H1 (cell line): ENCODE measurements at regions not wholly inside any gene's neighbourhood (a gene's known extent, or its start where the extent isn't known, plus 50 kb on each side); places are given as distances from the start of the nearest gene placed in this dataset.

Experiments used
- CTCF ChIA-PET: fragments of 300-600 bp; sonication (Branson Sonifier 250); formaldehyde crosslinking; loops from one replicate; lab custom pipeline; 2021; ENCODE audit not compliant: partially characterized antibody; lab: Charles Lee
- POLR2A ChIA-PET: fragments of 300-600 bp; sonication (Branson Sonifier 250); formaldehyde crosslinking; loops from one replicate; lab custom pipeline; 2021; ENCODE audit warnings: inconsistent platforms; ENCODE audit not compliant: partially characterized antibody; lab: Charles Lee
- DNase-seq, 2 experiments: peaks; one replicate each; pipeline versions ENCODE4 v3.0.0 to v3.0.0-alpha.2; 2010 to 2022; ENCODE audit warnings: low spot score in 2 of 2, low read depth in 1 of 2, mixed read lengths in 1 of 2
- FAIRE-seq: peaks from 2 replicates; lab custom pipeline; 2011; peaks lifted over from hg19 to GRCh38; lab: Jason Lieb, UNC
- H2AFZ ChIP-seq: 2 replicates; pipeline ENCODE4 v1.8.1; 2012; ENCODE audit warnings: low read length, inconsistent platforms
- H2AK5ac ChIP-seq: 2 replicates; pipeline ENCODE4 v1.6.1; 2013; ENCODE audit warnings: low read depth, low read length
- H2BK120ac ChIP-seq: replicated peaks from 2 replicates; pipeline ENCODE3; 2013; ENCODE audit warnings: low read depth, low read length, inconsistent platforms
- H2BK12ac ChIP-seq: 2 replicates; pipeline ENCODE4 v1.6.1; 2013; ENCODE audit warnings: low read depth, low read length
- H2BK15ac ChIP-seq: 2 replicates; pipeline ENCODE4 v1.6.1; 2013; ENCODE audit warnings: low read length
- H2BK20ac ChIP-seq: 2 replicates; pipeline ENCODE4 v1.6.1; 2013; ENCODE audit warnings: low read length
- H2BK5ac ChIP-seq: 2 replicates; pipeline ENCODE4 v1.6.1; 2013; ENCODE audit warnings: low read depth, low read length
- H3K14ac ChIP-seq: 2 replicates; pipeline ENCODE4 v1.6.1; 2013; ENCODE audit warnings: inconsistent platforms; ENCODE audit not compliant: insufficient read length
- H3K18ac ChIP-seq: 2 replicates; pipeline ENCODE4 v1.6.1; 2013; ENCODE audit warnings: low read length; ENCODE audit errors: extremely low read depth
- H3K23ac ChIP-seq: 2 replicates; pipeline ENCODE4 v1.6.1; 2013; ENCODE audit warnings: inconsistent platforms; ENCODE audit not compliant: insufficient read length
- H3K23me2 ChIP-seq: 2 replicates; pipeline ENCODE4 v1.6.1; 2013; ENCODE audit warnings: low read depth, low read length
- H3K27ac ChIP-seq: 2 replicates; pipeline ENCODE4 v1.6.1; 2011; ENCODE audit warnings: low read depth, low read length, inconsistent platforms
- H3K27me3 ChIP-seq, 4 experiments: replicated peaks in 1 of 4; 1 replicate in 1 of 4; 2 replicates in 3 of 4; pipeline versions ENCODE4 v1.6.1 to v1.8.1; 2011 to 2013; ENCODE audit warnings: low read length in 3 of 4, mild to moderate bottlenecking in 3 of 4, inconsistent platforms in 2 of 4, mixed read lengths in 2 of 4, moderate library complexity in 1 of 4; ENCODE audit not compliant: control insufficient read depth in 3 of 4, insufficient read depth in 3 of 4; ENCODE audit errors: extremely low read depth in 1 of 4
- H3K36me3 ChIP-seq, 4 experiments: 2 replicates each; pipeline versions ENCODE4 v1.6.1 to v1.8.1; 2011 to 2013; ENCODE audit warnings: mild to moderate bottlenecking in 4 of 4, low read length in 3 of 4, moderate library complexity in 2 of 4, control low read depth in 1 of 4, inconsistent platforms in 1 of 4; ENCODE audit not compliant: insufficient read depth in 4 of 4, control insufficient read depth in 2 of 4
- H3K4ac ChIP-seq: replicated peaks from 2 replicates; pipeline ENCODE3; 2013; ENCODE audit warnings: low read length, low read depth, mixed read lengths, inconsistent platforms; ENCODE audit not compliant: insufficient read length
- H3K4me1 ChIP-seq, 4 experiments: replicated peaks in 1 of 4; 1 replicate in 1 of 4; 2 replicates in 3 of 4; pipeline versions ENCODE4 v1.6.1 to v1.8.1; 2011 to 2013; ENCODE audit warnings: low read length in 3 of 4, inconsistent platforms in 2 of 4, mixed read lengths in 1 of 4; ENCODE audit not compliant: insufficient read depth in 4 of 4, control insufficient read depth in 3 of 4
- H3K4me2 ChIP-seq, 2 experiments: 2 replicates each; pipeline versions ENCODE4 v1.6.1 to v1.8.1; 2011 to 2013; ENCODE audit warnings: low read depth in 2 of 2, low read length in 2 of 2, control low read depth in 1 of 2, inconsistent platforms in 1 of 2, mild to moderate bottlenecking in 1 of 2; ENCODE audit not compliant: insufficient read depth in 1 of 2
- H3K4me3 ChIP-seq, 4 experiments: fragments of 200-600, 300-600 bp in 1 of 4; sonication (generic), shearing (Covaris generic), sonication (Bioruptor Twin) in 1 of 4; 2 replicates each; pipeline versions ENCODE4 v1.5.1 to v1.8.1; 2011 to 2016; ENCODE audit warnings: low read length in 4 of 4, low read depth in 3 of 4, control low read depth in 2 of 4, inconsistent platforms in 2 of 4, mild to moderate bottlenecking in 2 of 4, mixed read lengths in 1 of 4, moderate library complexity in 1 of 4; ENCODE audit not compliant: insufficient read depth in 2 of 4; ENCODE audit errors: extremely low read depth in 1 of 4
- H3K56ac ChIP-seq: replicated peaks from 2 replicates; pipeline ENCODE3; 2013; ENCODE audit warnings: low read depth, mild to moderate bottlenecking, mixed read lengths, low read length, inconsistent platforms; ENCODE audit not compliant: insufficient read length
- H3K79me1 ChIP-seq: 2 replicates; pipeline ENCODE4 v1.6.1; 2013; ENCODE audit warnings: low read depth, low read length, control low read depth
- H3K79me2 ChIP-seq, 2 experiments: 2 replicates each; pipeline versions ENCODE4 v1.6.1 to v1.8.1; 2012 to 2013; ENCODE audit warnings: low read length in 2 of 2, mild to moderate bottlenecking in 2 of 2, inconsistent platforms in 1 of 2; ENCODE audit not compliant: insufficient read depth in 2 of 2, control insufficient read depth in 1 of 2
- H3K9ac ChIP-seq, 4 experiments: replicated peaks in 1 of 4; 1 replicate in 1 of 4; 2 replicates in 3 of 4; pipeline versions ENCODE4 v1.6.1 to v1.8.1; 2011 to 2013; ENCODE audit warnings: low read depth in 3 of 4, low read length in 3 of 4, control low read depth in 2 of 4, mild to moderate bottlenecking in 2 of 4, moderate library complexity in 2 of 4, inconsistent platforms in 1 of 4; ENCODE audit errors: extremely low read depth in 1 of 4
- H3K9me3 ChIP-seq, 2 experiments: 2 replicates each; pipeline versions ENCODE4 v1.6.1 to v1.8.1; 2012 to 2013; ENCODE audit warnings: mild to moderate bottlenecking in 2 of 2, moderate library complexity in 2 of 2, control low read depth in 1 of 2, inconsistent platforms in 1 of 2, low read depth in 1 of 2, low read length in 1 of 2, mixed read lengths in 1 of 2; ENCODE audit not compliant: insufficient read depth in 2 of 2
- H4K20me1 ChIP-seq, 2 experiments: replicated peaks in 1 of 2; 2 replicates each; pipeline versions ENCODE3 to v1.8.1; 2011 to 2013; ENCODE audit warnings: inconsistent platforms in 2 of 2, low read length in 2 of 2, mild to moderate bottlenecking in 1 of 2; ENCODE audit not compliant: insufficient read depth in 2 of 2, control insufficient read depth in 1 of 2
- H4K5ac ChIP-seq: 2 replicates; pipeline ENCODE4 v1.6.1; 2013; ENCODE audit warnings: low read length, low read depth, mixed read lengths, inconsistent platforms; ENCODE audit not compliant: insufficient read length
- H4K8ac ChIP-seq: 2 replicates; pipeline ENCODE4 v1.8.0; 2013; ENCODE audit warnings: mild to moderate bottlenecking, moderate library complexity, low read length, inconsistent platforms; ENCODE audit not compliant: insufficient read depth; ENCODE audit errors: extremely low read depth
- H4K91ac ChIP-seq: replicated peaks from 2 replicates; pipeline ENCODE3; 2013; ENCODE audit warnings: low read length, mixed read lengths, inconsistent platforms; ENCODE audit not compliant: insufficient read length
- BCL11A ChIP-seq, 2 experiments: IDR thresholded peaks; one replicate each; pipeline ENCODE4 v1.6.1; 2011; ENCODE audit warnings: low read depth in 2 of 2, low read length in 2 of 2, mild to moderate bottlenecking in 2 of 2
- EP300 ChIP-seq, 2 experiments: IDR thresholded peaks; 1 replicate in 1 of 2; 2 replicates in 1 of 2; pipeline ENCODE4 v1.6.1; 2011 to 2012; ENCODE audit warnings: low read depth in 2 of 2, low read length in 2 of 2, mild to moderate bottlenecking in 2 of 2, borderline replicate concordance in 1 of 2, inconsistent platforms in 1 of 2, moderate library complexity in 1 of 2
- GABPA ChIP-seq: IDR thresholded peaks from 2 replicates; pipeline ENCODE4 v1.6.1; 2011; ENCODE audit warnings: mild to moderate bottlenecking, low read length, moderate library complexity, borderline replicate concordance; ENCODE audit not compliant: insufficient read depth
- JUND ChIP-seq: IDR thresholded peaks from 2 replicates; pipeline ENCODE4 v1.6.1; 2011; ENCODE audit warnings: mild to moderate bottlenecking, improper control_type of control experiment, low read length
- KDM5A ChIP-seq: fragments of 200-600 bp; IDR thresholded peaks from 2 replicates; pipeline ENCODE4 v1.7.1; 2012; ENCODE audit warnings: mild to moderate bottlenecking, low read length, inconsistent platforms, mixed read lengths
- RNF2 ChIP-seq: fragments of 200-900, 300-1000 bp; sonication (generic); IDR thresholded peaks from 2 replicates; pipeline ENCODE4 v1.7.1; 2016; ENCODE audit warnings: borderline replicate concordance, low read depth, mild to moderate bottlenecking, antibody characterized with exemption, low read length; ENCODE audit not compliant: poor library complexity, severe bottlenecking; ENCODE audit errors: missing control alignments
- SP2 ChIP-seq: IDR thresholded peaks from 2 replicates; pipeline ENCODE4 v1.6.1; 2012; ENCODE audit warnings: mild to moderate bottlenecking, low read length, inconsistent platforms
- ZNF274 ChIP-seq: IDR thresholded peaks from 2 replicates; pipeline ENCODE4 v1.7.0; 2012; ENCODE audit warnings: low read length, borderline replicate concordance; ENCODE audit errors: extremely low read depth

DNA sequence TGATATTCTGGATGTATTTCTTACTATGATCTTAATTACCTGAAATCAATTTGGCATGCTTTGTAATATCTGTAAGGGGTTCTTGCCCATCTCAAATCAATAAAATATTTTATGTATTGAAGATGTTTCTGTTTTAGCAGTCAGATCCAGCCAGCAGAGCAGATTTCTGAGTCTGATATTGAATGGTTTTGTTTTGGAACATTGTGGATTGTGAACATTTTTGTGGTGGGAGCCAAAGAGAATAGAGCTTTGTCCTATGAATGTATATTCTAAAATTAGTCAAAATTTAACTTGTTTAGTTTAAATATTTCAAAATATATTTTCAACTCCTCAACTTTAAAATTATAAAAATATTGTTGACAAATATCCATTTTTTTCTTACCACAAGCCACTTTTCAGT lies 197.0 kb downstream of the UBE2E3 start:
- H3K79me1 ChIP-seq = no peaks in the 10 kb centered on the region
- no peak overlapping the region for H3K56ac ChIP-seq
- H2BK12ac ChIP-seq = no peak overlapping the region
- DNase-seq (no peak), FAIRE-seq (no peak)
- H3K4me1 ChIP-seq = no peaks in the 10 kb centered on the region; a peak in 1 of 7 replicates
- H4K91ac ChIP-seq = no peak overlapping the region
- H2AFZ ChIP-seq = no peak overlapping the region
- no peak overlapping the region for H3K4me2 ChIP-seq
- no peaks in the 10 kb centered on the region for H3K36me3 ChIP-seq
- H4K20me1 ChIP-seq = no peaks in the 10 kb centered on the region
- H3K4me3 ChIP-seq = no peak overlapping the region
- no peaks in the 10 kb centered on the region for H3K9me3 ChIP-seq
- no peak overlapping the region for H4K8ac ChIP-seq
- no peak overlapping the region for H2AK5ac ChIP-seq
- H3K14ac ChIP-seq = no peak overlapping the region
- no peak overlapping the region for H3K23ac ChIP-seq
- H3K27me3 ChIP-seq = no peaks in the 10 kb centered on the region
- no peak overlapping the region for H2BK15ac ChIP-seq
- H4K5ac ChIP-seq = no peak overlapping the region
- H2BK5ac ChIP-seq = no peak overlapping the region
- no peaks in the 10 kb centered on the region for H3K23me2 ChIP-seq
- ChIA-PET POLR2A (no interaction called here), CTCF (interaction anchor here (0.8 to 4.1 kb wide), 5 partner anchors 11 to 153 kb away, joined by 3 to 48 read pairs (median 7); no protein-coding TSS in a partner anchor)
- no peak overlapping the region for H3K9ac ChIP-seq
- no peaks in the 10 kb centered on the region for H3K79me2 ChIP-seq
- H3K27ac ChIP-seq = no peak overlapping the region
- TF ChIP-seq SP2 (no peak), GABPA (no peak), BCL11A (IDR thresholded peaks at IDR 0.05; ENCODE audit: low read depth in 2 of 2, low read length in 2 of 2) (no peak), KDM5A (no peak), RNF2 (no peak), EP300 (IDR thresholded peaks at IDR 0.05; ENCODE audit: borderline replicate concordance in 1 of 2, low read depth in 2 of 2, low read length in 2 of 2) (no peak), ZNF274 (no peak), JUND (no peak)
- H3K4ac ChIP-seq = no peak overlapping the region
- no peak overlapping the region for H3K18ac ChIP-seq
- no peak overlapping the region for H2BK120ac ChIP-seq
- no peak overlapping the region for H2BK20ac ChIP-seq
